HepG2 (cell line): ENCODE measurements at regions not wholly inside any gene's neighbourhood (a gene's known extent, or its start where the extent isn't known, plus 50 kb on each side); places are given as distances from the start of the nearest gene placed in this dataset.

Experiments used
- ATAC-seq: fragments of 200-7000 bp; cut with Tn5 transposase; 3 replicates; pipeline ENCODE4 v1.9.1; 2020; ENCODE audit warnings: mild to moderate bottlenecking, moderate library complexity
- BruUV-seq: library from RNA; stranded (reverse); fragments of 400-500 nt; replicated peaks from 2 replicates; lab custom pipeline; 2021; lab: Mats Ljungman, UMichigan
- CTCF ChIA-PET: fragments of 300-600 bp; formaldehyde crosslinking; extraction: SDS; loops from one replicate; lab custom pipeline; 2021; ENCODE audit warnings: low total read pairs, inconsistent platforms, low intra/inter-chr PET ratio; lab: Yijun Ruan, JAX
- POLR2A ChIA-PET: fragments of 350-600 bp; sonication (Branson Sonifier 250); formaldehyde crosslinking; loops from one replicate; lab custom pipeline; 2020; ENCODE audit warnings: antibody characterized with exemption, inconsistent platforms; lab: Yijun Ruan, JAX
- DNase-seq: peaks from one replicate; pipeline ENCODE4 v3.0.0-alpha.2; 2015; ENCODE audit warnings: low spot score
- FAIRE-seq: peaks from 3 replicates; lab custom pipeline; 2011; peaks lifted over from hg19 to GRCh38; lab: Jason Lieb, UNC
- H2AFZ ChIP-seq: one replicate; pipeline ENCODE4 v1.6.1; 2011; ENCODE audit warnings: low read length, inconsistent platforms
- H3K27ac ChIP-seq: fragments of 300-600 bp; 3 replicates; pipeline ENCODE4 v1.8.0; 2011; ENCODE audit warnings: mixed run types, mild to moderate bottlenecking, mixed read lengths, low read length, inconsistent platforms; ENCODE audit not compliant: insufficient read depth; ENCODE audit errors: extremely low read length
- H3K27me3 ChIP-seq, 2 experiments: fragments of 200-600 bp in 1 of 2; 2 replicates in 1 of 2; 3 replicates in 1 of 2; pipeline versions ENCODE4 v1.6.0 to v1.8.0; 2011; ENCODE audit warnings: low read length in 2 of 2, mild to moderate bottlenecking in 2 of 2, moderate library complexity in 2 of 2, inconsistent platforms in 1 of 2; ENCODE audit not compliant: insufficient read depth in 2 of 2, control insufficient read depth in 1 of 2
- H3K36me3 ChIP-seq, 2 experiments: fragments of 200-600 bp in 1 of 2; replicated peaks in 1 of 2; 2 replicates in 1 of 2; 3 replicates in 1 of 2; pipeline versions ENCODE4 v1.5.1 to v1.8.0; 2011; ENCODE audit warnings: low read length in 2 of 2, inconsistent platforms in 1 of 2; ENCODE audit not compliant: insufficient read depth in 2 of 2, control insufficient read depth in 1 of 2
- H3K4me1 ChIP-seq: 2 replicates; pipeline ENCODE4 v1.5.1; 2012; ENCODE audit warnings: low read length, inconsistent platforms; ENCODE audit not compliant: insufficient read depth
- H3K4me2 ChIP-seq: 2 replicates; pipeline ENCODE4 v1.6.0; 2011; ENCODE audit warnings: low read depth, low read length, inconsistent platforms
- H3K4me3 ChIP-seq, 3 experiments: fragments of 200-600 bp in 1 of 3; sonication (generic), shearing (Covaris generic) in 1 of 3; replicated peaks in 1 of 3; 2 replicates each; pipeline ENCODE4 v1.5.1; 2011 to 2016; ENCODE audit warnings: low read length in 3 of 3, inconsistent platforms in 2 of 3, low read depth in 2 of 3, mild to moderate bottlenecking in 2 of 3, control low read depth in 1 of 3, mixed read lengths in 1 of 3; ENCODE audit not compliant: insufficient read depth in 1 of 3
- H3K79me2 ChIP-seq: one replicate; pipeline ENCODE4 v1.6.1; 2011; ENCODE audit warnings: low read length, inconsistent platforms; ENCODE audit not compliant: insufficient read depth
- H3K9ac ChIP-seq: 2 replicates; pipeline ENCODE4 v1.6.0; 2011; ENCODE audit warnings: mild to moderate bottlenecking, low read depth, low read length, inconsistent platforms; ENCODE audit not compliant: insufficient read depth
- H3K9me3 ChIP-seq: 2 replicates; pipeline ENCODE4 v1.5.1; 2012; ENCODE audit warnings: mild to moderate bottlenecking, low read length
- H4K20me1 ChIP-seq: 2 replicates; pipeline ENCODE4 v1.6.0; 2011; ENCODE audit warnings: inconsistent platforms, mild to moderate bottlenecking, low read length, moderate library complexity; ENCODE audit not compliant: insufficient read depth
- DMAP1 ChIP-seq: IDR thresholded peaks from 2 replicates; pipeline ENCODE4 v1.6.1; 2016
- GABPB1 ChIP-seq: IDR thresholded peaks from 2 replicates; pipeline ENCODE4 v1.6.1; 2016; ENCODE audit warnings: mild to moderate bottlenecking, missing genetic modification reagents, moderate library complexity, missing compliant biosample characterization
- GTF2F1 ChIP-seq: fragments of 150-350 bp; IDR thresholded peaks from 2 replicates; pipeline ENCODE4 v1.6.1; 2014; ENCODE audit warnings: low read length
- JUN ChIP-seq: sonication (generic); formaldehyde crosslinking; IDR thresholded peaks from 2 replicates; pipeline ENCODE4 v1.4.0; 2020; ENCODE audit warnings: mild to moderate bottlenecking, missing genetic modification reagents
- KAT7 ChIP-seq: IDR thresholded peaks from 2 replicates; pipeline ENCODE4 v1.6.1; 2018; ENCODE audit warnings: borderline replicate concordance, missing compliant biosample characterization
- NR2C2 ChIP-seq: sonication (generic); formaldehyde crosslinking; IDR thresholded peaks from 2 replicates; pipeline ENCODE4 v1.4.0; 2020; ENCODE audit warnings: missing genetic modification reagents, mild to moderate bottlenecking, moderate library complexity, borderline replicate concordance
- RORA ChIP-seq: sonication (generic); formaldehyde crosslinking; IDR thresholded peaks from 2 replicates; pipeline ENCODE4 v1.5.0; 2020; ENCODE audit warnings: mild to moderate bottlenecking, missing genetic modification reagents, moderate library complexity
- TBX2 ChIP-seq: sonication (generic); formaldehyde crosslinking; IDR thresholded peaks from 2 replicates; pipeline ENCODE4 v1.5.0; 2020; ENCODE audit warnings: missing genetic modification reagents, mild to moderate bottlenecking, borderline replicate concordance
- ZNF30 ChIP-seq: sonication (generic); formaldehyde crosslinking; IDR thresholded peaks from 2 replicates; pipeline ENCODE4 v1.5.0; 2020; ENCODE audit warnings: mild to moderate bottlenecking, missing genetic modification reagents
- ZNF607 ChIP-seq: sonication (generic); formaldehyde crosslinking; IDR thresholded peaks from 2 replicates; pipeline ENCODE4 v1.5.1; 2020; ENCODE audit warnings: missing genetic modification reagents, mild to moderate bottlenecking, borderline replicate concordance
- ZNF678 ChIP-seq: sonication (generic); formaldehyde crosslinking; IDR thresholded peaks from 2 replicates; pipeline ENCODE4 v1.4.0; 2020; ENCODE audit warnings: mild to moderate bottlenecking, missing genetic modification reagents
- ZNF747 ChIP-seq: sonication (generic); formaldehyde crosslinking; IDR thresholded peaks from 2 replicates; pipeline ENCODE4 v1.8.1; 2023; ENCODE audit warnings: missing genetic modification reagents, mild to moderate bottlenecking, borderline replicate concordance
- WGBS: methylation state at CpG from one replicate; pipeline ENCODE4 v1.1.6; 2017; ENCODE audit warnings: low lambda C conversion rate; 5-methylcytosine and 5-hydroxymethylcytosine counted together
- in situ Hi-C: cut with HindIII; loops from 2 replicates; pipeline ENCODE4 v1.10.0; 2017; ENCODE audit warnings: low pct_unique_long_range_greater_than_20kb; ENCODE audit not compliant: extremely low pct_ligation_motif_present
- intact Hi-C: fragments of 100-400 bp; cut with micrococcal nuclease; formaldehyde crosslinking; loops from one replicate; pipeline ENCODE4 v1.10.0; 2022; ENCODE audit not compliant: unreplicated experiment
- TF ChIP-seq, protein P1 (sequence below): sonication (generic); formaldehyde crosslinking; conservative IDR thresholded peaks from 2 replicates; pipeline ENCODE4 v1.8.0; 2022; ENCODE audit warnings: missing genetic modification reagents
- TF ChIP-seq, protein P2 (sequence below): sonication (generic); formaldehyde crosslinking; IDR thresholded peaks from 2 replicates; pipeline ENCODE4 v1.4.0; 2020; ENCODE audit warnings: missing genetic modification reagents
- TF ChIP-seq, protein P3 (sequence below): sonication (generic); formaldehyde crosslinking; IDR thresholded peaks from one replicate; pipeline ENCODE4 v1.5.1; 2020; ENCODE audit warnings: mild to moderate bottlenecking, missing genetic modification reagents; ENCODE audit errors: not compliant biosample characterization

DNA sequence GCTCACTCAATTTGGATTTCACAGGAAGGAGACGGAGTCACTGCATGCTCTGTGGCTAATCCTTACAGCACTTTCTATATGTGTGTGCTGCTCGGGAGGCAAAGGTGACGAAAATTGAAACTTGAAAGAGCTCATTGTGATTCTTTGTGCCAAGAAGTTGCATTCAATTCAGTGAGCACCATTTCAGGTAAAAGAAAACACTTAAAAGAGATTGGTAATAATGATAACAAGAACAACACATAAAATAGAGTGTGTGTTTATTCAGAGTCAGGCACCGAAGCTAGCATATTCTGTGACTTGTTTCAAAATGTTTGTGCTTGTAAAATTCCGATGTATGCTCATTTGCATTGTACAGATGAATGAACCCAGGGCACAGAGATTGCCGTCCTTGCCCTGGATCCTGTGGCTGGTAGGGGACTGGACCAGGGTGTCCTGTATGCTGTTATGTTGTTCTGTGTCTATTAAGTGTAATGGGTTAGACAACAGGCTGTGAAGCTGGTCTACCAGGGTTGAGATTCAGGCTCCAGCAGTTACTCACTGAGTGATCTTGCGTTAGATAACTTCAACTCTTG, 193.3 kb upstream of the PROK2 start:
- BruUV-seq: no TSS peak
- no peak overlapping the region for H3K4me2 ChIP-seq
- in situ Hi-C loops (no loop called here), intact Hi-C loops (no loop called here)
- H3K4me1 ChIP-seq: no peaks in the 10 kb centered on the region
- DNase-seq (no peak), FAIRE-seq (no peak), ATAC-seq (no peak)
- H3K4me3 ChIP-seq: no peak overlapping the region
- CTCF ChIA-PET: no interaction called here
- no peaks in the 10 kb centered on the region for H3K36me3 ChIP-seq
- WGBS: 18% methylated on average over 7 of the region's 7 CpGs
- POLR2A ChIA-PET: no interaction called here
- no peak overlapping the region for H3K27ac ChIP-seq
- H2AFZ ChIP-seq: no peak overlapping the region
- H3K27me3 ChIP-seq: no peaks in the 10 kb centered on the region
- H4K20me1 ChIP-seq: no peaks in the 10 kb centered on the region
- no peak overlapping the region for H3K9ac ChIP-seq
- no peaks in the 10 kb centered on the region for H3K9me3 ChIP-seq
- no peaks in the 10 kb centered on the region for H3K79me2 ChIP-seq
- TF ChIP-seq DMAP1 (no peak), ZNF678 (CRISPR knock-in tag) (no peak), GTF2F1 (no peak), ZNF747 (CRISPR knock-in tag) (no peak), NR2C2 (CRISPR knock-in tag) (no peak), RORA (no peak), GABPB1 (CRISPR knock-in tag) (no peak), ZNF607 (CRISPR knock-in tag) (no peak), TBX2 (no peak), KAT7 (CRISPR knock-in tag) (no peak), JUN (CRISPR knock-in tag) (no peak), ZNF30 (no peak)
- TF ChIP-seq, protein P1, sequence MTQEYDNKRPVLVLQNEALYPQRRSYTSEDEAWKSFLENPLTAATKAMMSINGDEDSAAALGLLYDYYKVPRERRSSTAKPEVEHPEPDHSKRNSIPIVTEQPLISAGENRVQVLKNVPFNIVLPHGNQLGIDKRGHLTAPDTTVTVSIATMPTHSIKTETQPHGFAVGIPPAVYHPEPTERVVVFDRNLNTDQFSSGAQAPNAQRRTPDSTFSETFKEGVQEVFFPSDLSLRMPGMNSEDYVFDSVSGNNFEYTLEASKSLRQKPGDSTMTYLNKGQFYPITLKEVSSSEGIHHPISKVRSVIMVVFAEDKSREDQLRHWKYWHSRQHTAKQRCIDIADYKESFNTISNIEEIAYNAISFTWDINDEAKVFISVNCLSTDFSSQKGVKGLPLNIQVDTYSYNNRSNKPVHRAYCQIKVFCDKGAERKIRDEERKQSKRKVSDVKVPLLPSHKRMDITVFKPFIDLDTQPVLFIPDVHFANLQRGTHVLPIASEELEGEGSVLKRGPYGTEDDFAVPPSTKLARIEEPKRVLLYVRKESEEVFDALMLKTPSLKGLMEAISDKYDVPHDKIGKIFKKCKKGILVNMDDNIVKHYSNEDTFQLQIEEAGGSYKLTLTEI (CRISPR knock-in tag): no peak
- TF ChIP-seq, protein P2, sequence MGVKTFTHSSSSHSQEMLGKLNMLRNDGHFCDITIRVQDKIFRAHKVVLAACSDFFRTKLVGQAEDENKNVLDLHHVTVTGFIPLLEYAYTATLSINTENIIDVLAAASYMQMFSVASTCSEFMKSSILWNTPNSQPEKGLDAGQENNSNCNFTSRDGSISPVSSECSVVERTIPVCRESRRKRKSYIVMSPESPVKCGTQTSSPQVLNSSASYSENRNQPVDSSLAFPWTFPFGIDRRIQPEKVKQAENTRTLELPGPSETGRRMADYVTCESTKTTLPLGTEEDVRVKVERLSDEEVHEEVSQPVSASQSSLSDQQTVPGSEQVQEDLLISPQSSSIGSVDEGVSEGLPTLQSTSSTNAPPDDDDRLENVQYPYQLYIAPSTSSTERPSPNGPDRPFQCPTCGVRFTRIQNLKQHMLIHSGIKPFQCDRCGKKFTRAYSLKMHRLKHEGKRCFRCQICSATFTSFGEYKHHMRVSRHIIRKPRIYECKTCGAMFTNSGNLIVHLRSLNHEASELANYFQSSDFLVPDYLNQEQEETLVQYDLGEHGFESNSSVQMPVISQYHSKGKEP: no peak
- TF ChIP-seq, protein P3, sequence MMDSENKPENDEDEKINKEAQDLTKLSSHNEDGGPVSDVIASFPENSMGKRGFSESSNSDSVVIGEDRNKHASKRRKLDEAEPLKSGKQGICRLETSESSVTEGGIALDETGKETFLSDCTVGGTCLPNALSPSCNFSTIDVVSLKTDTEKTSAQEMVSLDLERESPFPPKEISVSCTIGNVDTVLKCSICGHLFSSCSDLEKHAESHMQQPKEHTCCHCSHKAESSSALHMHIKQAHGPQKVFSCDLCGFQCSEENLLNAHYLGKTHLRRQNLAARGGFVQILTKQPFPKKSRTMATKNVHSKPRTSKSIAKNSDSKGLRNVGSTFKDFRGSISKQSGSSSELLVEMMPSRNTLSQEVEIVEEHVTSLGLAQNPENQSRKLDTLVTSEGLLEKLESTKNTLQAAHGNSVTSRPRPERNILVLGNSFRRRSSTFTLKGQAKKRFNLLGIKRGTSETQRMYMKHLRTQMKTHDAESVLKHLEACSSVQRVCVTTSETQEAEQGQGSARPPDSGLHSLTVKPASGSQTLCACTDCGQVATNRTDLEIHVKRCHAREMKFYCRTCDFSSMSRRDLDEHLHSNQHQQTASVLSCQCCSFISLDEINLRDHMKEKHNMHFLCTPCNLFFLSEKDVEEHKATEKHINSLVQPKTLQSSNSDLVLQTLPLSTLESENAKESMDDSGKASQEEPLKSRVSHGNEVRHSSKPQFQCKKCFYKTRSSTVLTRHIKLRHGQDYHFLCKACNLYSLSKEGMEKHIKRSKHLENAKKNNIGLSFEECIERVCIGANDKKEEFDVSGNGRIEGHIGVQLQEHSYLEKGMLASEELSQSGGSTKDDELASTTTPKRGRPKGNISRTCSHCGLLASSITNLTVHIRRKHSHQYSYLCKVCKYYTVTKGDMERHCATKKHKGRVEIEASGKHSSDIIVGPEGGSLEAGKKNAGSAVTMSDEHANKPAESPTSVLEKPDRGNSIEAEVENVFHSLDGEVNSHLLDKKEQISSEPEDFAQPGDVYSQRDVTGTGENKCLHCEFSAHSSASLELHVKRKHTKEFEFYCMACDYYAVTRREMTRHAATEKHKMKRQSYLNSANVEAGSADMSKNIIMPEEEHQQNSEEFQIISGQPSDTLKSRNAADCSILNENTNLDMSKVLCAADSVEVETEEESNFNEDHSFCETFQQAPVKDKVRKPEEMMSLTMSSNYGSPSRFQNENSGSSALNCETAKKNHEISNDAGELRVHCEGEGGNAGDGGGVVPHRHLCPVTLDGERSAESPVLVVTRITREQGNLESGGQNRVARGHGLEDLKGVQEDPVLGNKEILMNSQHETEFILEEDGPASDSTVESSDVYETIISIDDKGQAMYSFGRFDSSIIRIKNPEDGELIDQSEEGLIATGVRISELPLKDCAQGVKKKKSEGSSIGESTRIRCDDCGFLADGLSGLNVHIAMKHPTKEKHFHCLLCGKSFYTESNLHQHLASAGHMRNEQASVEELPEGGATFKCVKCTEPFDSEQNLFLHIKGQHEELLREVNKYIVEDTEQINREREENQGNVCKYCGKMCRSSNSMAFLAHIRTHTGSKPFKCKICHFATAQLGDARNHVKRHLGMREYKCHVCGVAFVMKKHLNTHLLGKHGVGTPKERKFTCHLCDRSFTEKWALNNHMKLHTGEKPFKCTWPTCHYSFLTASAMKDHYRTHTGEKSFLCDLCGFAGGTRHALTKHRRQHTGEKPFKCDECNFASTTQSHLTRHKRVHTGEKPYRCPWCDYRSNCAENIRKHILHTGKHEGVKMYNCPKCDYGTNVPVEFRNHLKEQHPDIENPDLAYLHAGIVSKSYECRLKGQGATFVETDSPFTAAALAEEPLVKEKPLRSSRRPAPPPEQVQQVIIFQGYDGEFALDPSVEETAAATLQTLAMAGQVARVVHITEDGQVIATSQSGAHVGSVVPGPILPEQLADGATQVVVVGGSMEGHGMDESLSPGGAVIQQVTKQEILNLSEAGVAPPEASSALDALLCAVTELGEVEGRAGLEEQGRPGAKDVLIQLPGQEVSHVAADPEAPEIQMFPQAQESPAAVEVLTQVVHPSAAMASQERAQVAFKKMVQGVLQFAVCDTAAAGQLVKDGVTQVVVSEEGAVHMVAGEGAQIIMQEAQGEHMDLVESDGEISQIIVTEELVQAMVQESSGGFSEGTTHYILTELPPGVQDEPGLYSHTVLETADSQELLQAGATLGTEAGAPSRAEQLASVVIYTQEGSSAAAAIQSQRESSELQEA (CRISPR knock-in tag): no peak
